WI38 (cell line): ENCODE measurements at regions not wholly inside any gene's neighbourhood (a gene's known extent, or its start where the extent isn't known, plus 50 kb on each side); places are given as distances from the start of the nearest gene placed in this dataset.

Source experiments
- H3K4me3 ChIP-seq: 2 replicates; pipeline ENCODE4 v1.5.1; 2011; ENCODE audit warnings: low read depth, mild to moderate bottlenecking, control low read depth, low read length
- CTCF ChIP-seq: IDR thresholded peaks from 2 replicates; pipeline ENCODE4 v1.5.1; 2012; ENCODE audit warnings: low read depth, mild to moderate bottlenecking, control low read depth, low read length

- TF ChIP-seq CTCF: no peak
- H3K4me3 ChIP-seq: no peak overlapping the region
Measured at GRCh38 chr2:40935349-40935748, 483.5 kb upstream of the SLC8A1 start.

- H3K4me3 ChIP-seq: no peak overlapping the region
- TF ChIP-seq CTCF: no peak
Measured at GRCh38 chr2:40937284-40937683, 485.4 kb upstream of the SLC8A1 start.

- no peak overlapping the region for H3K4me3 ChIP-seq
- TF ChIP-seq CTCF: no peak
Measured at GRCh38 chr2:40953341-40953740, 501.5 kb upstream of the SLC8A1 start.

- TF ChIP-seq CTCF: no peak
Measured at GRCh38 chr2:40955042-40955441, 503.2 kb upstream of the SLC8A1 start.

GRCh38 chr2:40955635-40956034 lies 503.7 kb upstream of the SLC8A1 start:
- no peak for TF ChIP-seq CTCF

More at GRCh38 chr2:40955042-40955441, 503.2 kb upstream of the SLC8A1 start:
- H3K4me3 ChIP-seq: no peak overlapping the region

GRCh38 chr2:40957508-40957907 lies 505.6 kb upstream of the SLC8A1 start:
- H3K4me3 ChIP-seq: 0 out of 2 replicates have a peak overlapping the region, but pooled peaks have one; percentile 2
- TF ChIP-seq CTCF: no peak

More at GRCh38 chr2:40955635-40956034, 503.7 kb upstream of the SLC8A1 start:
- H3K4me3 ChIP-seq: no peak overlapping the region

- TF ChIP-seq CTCF: no peak
- no peak overlapping the region for H3K4me3 ChIP-seq
Measured at GRCh38 chr2:40962026-40962425, 510.1 kb upstream of the SLC8A1 start.
